Prostate gland (tissue), 2 donors: ENCODE measurements at regions not wholly inside any gene's neighbourhood (a gene's known extent, or its start where the extent isn't known, plus 50 kb on each side); places are given as distances from the start of the nearest gene placed in this dataset.

Experiments used
- POLR2AphosphoS5 ChIP-seq: sonication (generic); formaldehyde crosslinking; IDR thresholded peaks from one replicate; pipeline ENCODE4 v1.6.1; 2017; ENCODE audit warnings: antibody characterized with exemption
- TF ChIP-seq, protein P1 (sequence below), 4 experiments: fragments of 200-600 bp in 2 of 4; fragments of 450-650 bp in 2 of 4; sonication (generic) in 2 of 4; IDR thresholded peaks; 1 replicate in 3 of 4; 2 replicates in 1 of 4; pipeline ENCODE4 v1.5.1; 2016 to 2019; ENCODE audit warnings: antibody characterized with exemption in 4 of 4, mild to moderate bottlenecking in 2 of 4, moderate library complexity in 2 of 4

DNA sequence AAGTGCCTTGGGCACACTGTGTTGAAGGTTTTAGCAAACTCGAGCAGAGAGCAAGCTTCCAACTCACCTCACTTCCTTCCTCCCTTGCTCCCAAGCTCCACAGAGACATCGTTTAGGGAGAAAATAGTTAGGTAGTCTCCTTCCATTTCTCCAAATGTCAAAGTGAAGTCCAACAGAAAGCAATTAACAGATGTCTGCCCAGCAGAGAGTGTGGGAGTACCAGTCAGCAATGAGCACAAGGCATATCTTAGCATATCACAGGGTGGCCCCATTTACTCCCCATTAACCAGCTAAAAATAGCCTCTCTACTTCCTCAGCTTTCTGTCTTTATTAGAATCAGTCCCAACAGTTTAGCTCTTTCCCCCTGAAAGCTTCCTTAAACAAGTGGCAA is 334.2 kb upstream of the CAMK1G start:
- TF ChIP-seq, protein P1, sequence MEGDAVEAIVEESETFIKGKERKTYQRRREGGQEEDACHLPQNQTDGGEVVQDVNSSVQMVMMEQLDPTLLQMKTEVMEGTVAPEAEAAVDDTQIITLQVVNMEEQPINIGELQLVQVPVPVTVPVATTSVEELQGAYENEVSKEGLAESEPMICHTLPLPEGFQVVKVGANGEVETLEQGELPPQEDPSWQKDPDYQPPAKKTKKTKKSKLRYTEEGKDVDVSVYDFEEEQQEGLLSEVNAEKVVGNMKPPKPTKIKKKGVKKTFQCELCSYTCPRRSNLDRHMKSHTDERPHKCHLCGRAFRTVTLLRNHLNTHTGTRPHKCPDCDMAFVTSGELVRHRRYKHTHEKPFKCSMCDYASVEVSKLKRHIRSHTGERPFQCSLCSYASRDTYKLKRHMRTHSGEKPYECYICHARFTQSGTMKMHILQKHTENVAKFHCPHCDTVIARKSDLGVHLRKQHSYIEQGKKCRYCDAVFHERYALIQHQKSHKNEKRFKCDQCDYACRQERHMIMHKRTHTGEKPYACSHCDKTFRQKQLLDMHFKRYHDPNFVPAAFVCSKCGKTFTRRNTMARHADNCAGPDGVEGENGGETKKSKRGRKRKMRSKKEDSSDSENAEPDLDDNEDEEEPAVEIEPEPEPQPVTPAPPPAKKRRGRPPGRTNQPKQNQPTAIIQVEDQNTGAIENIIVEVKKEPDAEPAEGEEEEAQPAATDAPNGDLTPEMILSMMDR (IDR thresholded peaks at IDR 0.05), result no peak
- no peak for TF ChIP-seq POLR2AphosphoS5
